Tibial artery (tissue), 4 donors: ENCODE measurements at regions not wholly inside any gene's neighbourhood (a gene's known extent, or its start where the extent isn't known, plus 50 kb on each side); places are given as distances from the start of the nearest gene placed in this dataset.

Experiments
- DNase-seq, 2 donors: peaks; one replicate each; pipeline ENCODE4 v3.0.0-alpha.2; 2019
- H3K27ac ChIP-seq, 2 donors: fragments of 200-600 bp; sonication (generic) in 1 of 2; 1 replicate in 1 of 2; 2 replicates in 1 of 2; pipeline ENCODE4 v1.5.1; 2018 to 2019; ENCODE audit warnings: mild to moderate bottlenecking in 1 of 2
- H3K27me3 ChIP-seq, 2 donors: fragments of 200-600 bp; sonication (generic) in 1 of 2; one replicate each; pipeline versions ENCODE4 v1.5.1 to v1.6.0; 2016 to 2019
- H3K36me3 ChIP-seq, 3 donors: fragments of 200-600 bp; sonication (generic) in 2 of 3; one replicate each; pipeline ENCODE4 v1.5.1; 2016 to 2019; ENCODE audit warnings: mild to moderate bottlenecking in 2 of 3
- H3K4me1 ChIP-seq, 4 donors: fragments of 200-600 bp; sonication (generic) in 2 of 4; 1 replicate in 3 of 4; 2 replicates in 1 of 4; pipeline ENCODE4 v1.5.1; 2016 to 2019
- H3K4me3 ChIP-seq, 2 donors: fragments of 200-600 bp; sonication (generic) in 1 of 2; 1 replicate in 1 of 2; 2 replicates in 1 of 2; pipeline ENCODE4 v1.5.1; 2018 to 2019; ENCODE audit warnings: mild to moderate bottlenecking in 2 of 2
- H3K9me3 ChIP-seq, 3 donors: fragments of 200-600 bp; sonication (generic) in 1 of 3; one replicate each; pipeline ENCODE4 v1.5.1; 2016 to 2019
- CTCF ChIP-seq, 2 experiments: fragments of 200-600 bp in 1 of 2; fragments of 450-650 bp in 1 of 2; IDR thresholded peaks; one replicate each; pipeline ENCODE4 v1.5.1; 2017 to 2019; ENCODE audit warnings: antibody characterized with exemption in 2 of 2, mild to moderate bottlenecking in 1 of 2, moderate library complexity in 1 of 2
- intact Hi-C: fragments of 100-400 bp; cut with DNase I; formaldehyde crosslinking; loops from one replicate; pipeline ENCODE4 v1.15.0; 2023; ENCODE audit warnings: low total_unique reads

GRCh38 chr11:71096751-71097388 lies 155.5 kb downstream of the SHANK2 start:
- Histone ChIP-seq H3K4me3 (no peak overlapping the region), H3K4me1 (no peaks in the 10 kb centered on the region), H3K27ac (no peak overlapping the region), H3K27me3 (peaks cover 0 to 26% of the 10 kb centered on the region in 2 donors), H3K9me3 (no peaks in the 10 kb centered on the region), H3K36me3 (no peaks in the 10 kb centered on the region)
- no peak for TF ChIP-seq CTCF (IDR thresholded peaks at IDR 0.05)
- no peak for DNase-seq
- intact Hi-C loops, result no loop called here

GRCh38 chr11:71095294-71095850 lies 157.0 kb downstream of the SHANK2 start:
- TF ChIP-seq CTCF (IDR thresholded peaks at IDR 0.05), result no peak

GRCh38 chr11:71094296-71095077 lies 157.9 kb downstream of the SHANK2 start:
- H3K4me3 ChIP-seq, result no peak overlapping the region
- no peak for DNase-seq
- no peak overlapping the region for H3K27ac ChIP-seq
- H3K27me3 ChIP-seq, result peaks cover 0 to 29% of the 10 kb centered on the region in 2 donors
- H3K9me3 ChIP-seq, result no peaks in the 10 kb centered on the region
- no peaks in the 10 kb centered on the region for H3K4me1 ChIP-seq
- no peaks in the 10 kb centered on the region for H3K36me3 ChIP-seq
- intact Hi-C loops, result no loop called here
- no peak for TF ChIP-seq CTCF (IDR thresholded peaks at IDR 0.05)

More at GRCh38 chr11:71095294-71095850, 157.0 kb downstream of the SHANK2 start:
- intact Hi-C loops, result no loop called here
- no peaks in the 10 kb centered on the region for H3K9me3 ChIP-seq
- H3K4me3 ChIP-seq, result no peak overlapping the region
- no peaks in the 10 kb centered on the region for H3K4me1 ChIP-seq
- H3K27me3 ChIP-seq, result peaks cover 0 to 26% of the 10 kb centered on the region in 2 donors
- DNase-seq, result no peak
- no peak overlapping the region for H3K27ac ChIP-seq
- no peaks in the 10 kb centered on the region for H3K36me3 ChIP-seq

- Histone ChIP-seq H3K4me3 (no peak overlapping the region), H3K4me1 (no peaks in the 10 kb centered on the region), H3K36me3 (no peaks in the 10 kb centered on the region), H3K9me3 (no peaks in the 10 kb centered on the region), H3K27me3 (peaks cover 0 to 32% of the 10 kb centered on the region in 2 donors), H3K27ac (no peak overlapping the region)
- no peak for TF ChIP-seq CTCF (IDR thresholded peaks at IDR 0.05)
- intact Hi-C loops, result no loop called here
- DNase-seq, result no peak
These were observed 158.6 kb downstream of the SHANK2 start for GRCh38 chr11:71093783-71094182.

GRCh38 chr11:71091506-71092265 lies 160.7 kb downstream of the SHANK2 start:
- no peaks in the 10 kb centered on the region for H3K4me1 ChIP-seq
- intact Hi-C loops, result no loop called here
- no peaks in the 10 kb centered on the region for H3K36me3 ChIP-seq
- H3K27me3 ChIP-seq, result peaks cover 0 to 26% of the 10 kb centered on the region in 2 donors
- no peak for DNase-seq
- no peaks in the 10 kb centered on the region for H3K9me3 ChIP-seq
- no peak overlapping the region for H3K27ac ChIP-seq
- no peak for TF ChIP-seq CTCF (IDR thresholded peaks at IDR 0.05)
- H3K4me3 ChIP-seq, result no peak overlapping the region
